CD14-positive monocyte (primary cell): ENCODE measurements at regions not wholly inside any gene's neighbourhood (a gene's known extent, or its start where the extent isn't known, plus 50 kb on each side); places are given as distances from the start of the nearest gene placed in this dataset.
"Not testable (repeated sequence)": the region's sequence is repeated elsewhere in the genome, so short reads cannot be mapped to it uniquely, and the experiment has no call there.

Source experiments
- DNase-seq, 3 donors: peaks; one replicate each; pipeline ENCODE4 v3.0.0-alpha.2; 2011 to 2022
- H2AFZ ChIP-seq: 2 replicates; pipeline ENCODE4 v1.6.0; 2012; ENCODE audit warnings: mild to moderate bottlenecking, low read depth, low read length, inconsistent platforms; ENCODE audit not compliant: insufficient read depth, poor library complexity, severe bottlenecking
- H3K27ac ChIP-seq, 2 donors: 1 replicate in 1 of 2; 2 replicates in 1 of 2; pipeline ENCODE4 v1.5.1; 2012 to 2013; ENCODE audit warnings: low read length in 2 of 2, control low read depth in 1 of 2, inconsistent platforms in 1 of 2, low read depth in 1 of 2, mild to moderate bottlenecking in 1 of 2
- H3K27me3 ChIP-seq, 2 donors: one replicate each; pipeline versions ENCODE4 v1.6.0 to v1.6.1; 2011 to 2013; ENCODE audit warnings: low read length in 2 of 2; ENCODE audit not compliant: control insufficient read depth in 2 of 2, insufficient read depth in 2 of 2
- H3K36me3 ChIP-seq, 2 donors: replicated peaks in 1 of 2; 1 replicate in 1 of 2; 2 replicates in 1 of 2; pipeline versions ENCODE4 v1.5.1 to v1.6.1; 2012 to 2013; ENCODE audit warnings: low read length in 2 of 2, control low read depth in 1 of 2, inconsistent platforms in 1 of 2, mild to moderate bottlenecking in 1 of 2; ENCODE audit not compliant: insufficient read depth in 2 of 2, control insufficient read depth in 1 of 2
- H3K4me1 ChIP-seq, 2 donors: 1 replicate in 1 of 2; 2 replicates in 1 of 2; pipeline versions ENCODE4 v1.5.1 to v1.6.1; 2012 to 2013; ENCODE audit warnings: low read length in 2 of 2, control low read depth in 1 of 2, inconsistent platforms in 1 of 2, mild to moderate bottlenecking in 1 of 2, moderate library complexity in 1 of 2; ENCODE audit not compliant: insufficient read depth in 2 of 2, control insufficient read depth in 1 of 2
- H3K4me2 ChIP-seq: replicated peaks from 2 replicates; pipeline ENCODE3; 2012; ENCODE audit warnings: low read length, moderate library complexity, mild to moderate bottlenecking; ENCODE audit not compliant: poor library complexity, severe bottlenecking; ENCODE audit errors: extremely low read depth
- H3K4me3 ChIP-seq, 3 experiments: fragments of 200-600 bp in 1 of 3; sonication (generic) in 1 of 3; replicated peaks in 1 of 3; 1 replicate in 2 of 3; 2 replicates in 1 of 3; pipeline ENCODE4 v1.5.1; 2011 to 2013; ENCODE audit warnings: low read length in 3 of 3, mild to moderate bottlenecking in 3 of 3, control low read depth in 2 of 3, low read depth in 2 of 3, inconsistent platforms in 1 of 3, moderate library complexity in 1 of 3
- H3K79me2 ChIP-seq: 2 replicates; pipeline ENCODE4 v1.6.0; 2012; ENCODE audit warnings: mild to moderate bottlenecking, control low read depth, inconsistent platforms, low read length, moderate library complexity; ENCODE audit not compliant: insufficient read depth
- H3K9ac ChIP-seq: 2 replicates; pipeline ENCODE4 v1.6.0; 2017; ENCODE audit warnings: low read length, mild to moderate bottlenecking; ENCODE audit not compliant: insufficient read depth, poor library complexity, severe bottlenecking
- H3K9me3 ChIP-seq, 2 donors: replicated peaks in 1 of 2; 1 replicate in 1 of 2; 2 replicates in 1 of 2; pipeline versions ENCODE4 v1.5.1 to v1.6.1; 2012 to 2013; ENCODE audit warnings: low read length in 2 of 2, control low read depth in 1 of 2; ENCODE audit not compliant: control insufficient read depth in 1 of 2, insufficient read depth in 1 of 2
- H4K20me1 ChIP-seq: 2 replicates; pipeline ENCODE4 v1.6.0; 2012; ENCODE audit warnings: mild to moderate bottlenecking, low read length, control low read depth, moderate library complexity; ENCODE audit not compliant: insufficient read depth
- H3K27ac Mint-ChIP-seq, 7 donors: one replicate each; pipeline ENCODE4 v1.8.0; 2020; ENCODE audit warnings: mild to moderate bottlenecking in 7 of 7, mixed read lengths in 7 of 7, moderate library complexity in 6 of 7, inconsistent platforms in 2 of 7
- H3K27me3 Mint-ChIP-seq, 3 donors: one replicate each; pipeline ENCODE4 v1.8.0; 2021 to 2022; ENCODE audit warnings: low read depth in 3 of 3, mild to moderate bottlenecking in 3 of 3, mixed read lengths in 3 of 3, moderate library complexity in 3 of 3, inconsistent platforms in 1 of 3
- H3K36me3 Mint-ChIP-seq, 2 donors: one replicate each; pipeline ENCODE4 v1.8.0; 2020; ENCODE audit warnings: mixed read lengths in 2 of 2, inconsistent platforms in 1 of 2, mild to moderate bottlenecking in 1 of 2
- H3K4me1 Mint-ChIP-seq: one replicate; pipeline ENCODE4 v1.8.0; 2020; ENCODE audit warnings: mild to moderate bottlenecking, mixed read lengths
- H3K4me3 Mint-ChIP-seq, 2 donors: one replicate each; pipeline ENCODE4 v1.8.0; 2020; ENCODE audit warnings: mild to moderate bottlenecking in 2 of 2, mixed read lengths in 2 of 2, moderate library complexity in 1 of 2
- H3K9me3 Mint-ChIP-seq, 7 donors: one replicate each; pipeline ENCODE4 v1.8.0; 2020 to 2022; ENCODE audit warnings: mixed read lengths in 7 of 7, mild to moderate bottlenecking in 6 of 7, moderate library complexity in 6 of 7, inconsistent platforms in 2 of 7
- WGBS: methylation state at CpG from one replicate; pipeline ENCODE4 v1.1.5; 2013; ENCODE audit warnings: missing lambda C conversion rate; ENCODE audit not compliant: insufficient coverage; 5-methylcytosine and 5-hydroxymethylcytosine counted together
- intact Hi-C, 2 donors: fragments of 100-400 bp; cut with micrococcal nuclease; formaldehyde crosslinking; loops; one replicate each; pipeline versions ENCODE4 v1.15.0 to v1.15.1; 2023

GRCh38 chr21:13896596-13897247 is 287.1 kb downstream of the POTED start:
- H3K4me3 ChIP-seq, H3K27me3 Mint-ChIP-seq, H3K36me3 ChIP-seq, H3K4me2 ChIP-seq, H3K9ac ChIP-seq, H4K20me1 ChIP-seq, H3K79me2 ChIP-seq, H3K4me1 Mint-ChIP-seq, H3K4me3 Mint-ChIP-seq, H3K36me3 Mint-ChIP-seq, H3K27me3 ChIP-seq, H3K27ac Mint-ChIP-seq, H3K27ac ChIP-seq, intact Hi-C loops, H3K4me1 ChIP-seq, DNase-seq, H2AFZ ChIP-seq: not testable (repeated sequence)
- peaks cover 8 to 30% (median 14%) of the 10 kb centered on the region in 7 donors for H3K9me3 Mint-ChIP-seq
- H3K9me3 ChIP-seq = peaks cover 0 to 21% of the 10 kb centered on the region in 2 donors
- 71% methylated on average over 3 of the region's 4 CpGs for WGBS

- H3K27me3 ChIP-seq, H3K4me3 Mint-ChIP-seq, H3K36me3 Mint-ChIP-seq, H3K36me3 ChIP-seq, H3K79me2 ChIP-seq, H3K4me2 ChIP-seq, intact Hi-C loops, H3K4me3 ChIP-seq, H3K9ac ChIP-seq, H3K27me3 Mint-ChIP-seq, DNase-seq, H3K27ac Mint-ChIP-seq, H3K4me1 Mint-ChIP-seq, H3K4me1 ChIP-seq, H2AFZ ChIP-seq, H3K27ac ChIP-seq, H4K20me1 ChIP-seq: not testable (repeated sequence)
- 80% methylated on average over 1 of the region's 2 CpGs for WGBS
- peaks cover 5 to 37% (median 15%) of the 10 kb centered on the region in 7 donors for H3K9me3 Mint-ChIP-seq
- peaks cover 0 to 25% of the 10 kb centered on the region in 2 donors for H3K9me3 ChIP-seq
Measured at GRCh38 chr21:13893617-13894016, 284.0 kb downstream of the POTED start.

- H3K27me3 Mint-ChIP-seq, H3K4me1 ChIP-seq, H3K4me3 ChIP-seq, H3K79me2 ChIP-seq, DNase-seq, H3K36me3 ChIP-seq, H3K27ac ChIP-seq, H4K20me1 ChIP-seq, intact Hi-C loops, H3K4me2 ChIP-seq, H3K27me3 ChIP-seq, H3K36me3 Mint-ChIP-seq, H3K4me3 Mint-ChIP-seq, H3K4me1 Mint-ChIP-seq, H3K9ac ChIP-seq, H2AFZ ChIP-seq, H3K27ac Mint-ChIP-seq: not testable (repeated sequence)
- 0% methylated on average over 1 of the region's 4 CpGs for WGBS
- peaks cover 0 to 25% of the 10 kb centered on the region in 2 donors for H3K9me3 ChIP-seq
- H3K9me3 Mint-ChIP-seq = peaks cover 3 to 37% (median 15%) of the 10 kb centered on the region in 7 donors
Measured at GRCh38 chr21:13893025-13893424, 283.4 kb downstream of the POTED start.

- 81% methylated on average over 4 of the region's 4 CpGs for WGBS
- H3K27me3 Mint-ChIP-seq, H3K4me3 ChIP-seq, H3K27me3 ChIP-seq, H3K27ac ChIP-seq, H2AFZ ChIP-seq, H3K27ac Mint-ChIP-seq, H3K4me1 Mint-ChIP-seq, intact Hi-C loops, H3K36me3 Mint-ChIP-seq, H3K4me1 ChIP-seq, H3K36me3 ChIP-seq, DNase-seq, H3K4me3 Mint-ChIP-seq, H3K79me2 ChIP-seq, H3K9ac ChIP-seq, H4K20me1 ChIP-seq, H3K4me2 ChIP-seq: not testable (repeated sequence)
- H3K9me3 ChIP-seq = peaks cover 0 to 21% of the 10 kb centered on the region in 2 donors
- peaks cover 6 to 38% (median 19%) of the 10 kb centered on the region in 7 donors for H3K9me3 Mint-ChIP-seq
Measured at GRCh38 chr21:13892146-13892751, 282.7 kb downstream of the POTED start.
